ENCODE measurements at regions not wholly inside any gene's neighbourhood (a gene's known extent, or its start where the extent isn't known, plus 50 kb on each side); places are given as distances from the start of the nearest gene placed in this dataset.
"Not testable (repeated sequence)": the region's sequence is repeated elsewhere in the genome, so short reads cannot be mapped to it uniquely, and the experiment has no call there.

- no peak overlapping the region for H3K4me3 ChIP-seq (replicated peaks; ENCODE audit: low read depth, low read length)
- no peak for TF ChIP-seq CTCF (IDR thresholded peaks at IDR 0.05; ENCODE audit: low read depth, low read length, missing control alignments)
- DNase-seq (ENCODE audit: extremely low read depth, low read depth), result no peak
Measured at GRCh38 chr15:91447991-91448644, 348.1 kb downstream of the SV2B start.

GRCh38 chr15:91453376-91453775 lies 353.3 kb downstream of the SV2B start:
- not testable (repeated sequence) for H3K4me3 ChIP-seq (replicated peaks; ENCODE audit: low read depth, low read length); DNase-seq (ENCODE audit: extremely low read depth, low read depth)

- DNase-seq (ENCODE audit: extremely low read depth, low read depth), result no peak
- H3K4me3 ChIP-seq (replicated peaks; ENCODE audit: low read depth, low read length), result no peak overlapping the region
- TF ChIP-seq CTCF (IDR thresholded peaks at IDR 0.05; ENCODE audit: low read depth, low read length, missing control alignments), result no peak
Measured at GRCh38 chr15:91456251-91456718, 356.2 kb downstream of the SV2B start.

GRCh38 chr15:91456921-91457320 lies 356.9 kb downstream of the SV2B start:
- TF ChIP-seq CTCF (IDR thresholded peaks at IDR 0.05; ENCODE audit: low read depth, low read length, missing control alignments), result no peak
- H3K4me3 ChIP-seq (replicated peaks; ENCODE audit: low read depth, low read length), result no peak overlapping the region
- DNase-seq (ENCODE audit: extremely low read depth, low read depth), result no peak

GRCh38 chr15:91461377-91461776 lies 361.3 kb downstream of the SV2B start:
- H3K4me3 ChIP-seq (replicated peaks; ENCODE audit: low read depth, low read length), result no peak overlapping the region
- DNase-seq (ENCODE audit: extremely low read depth, low read depth), result no peak
- no peak for TF ChIP-seq CTCF (IDR thresholded peaks at IDR 0.05; ENCODE audit: low read depth, low read length, missing control alignments)

- DNase-seq (ENCODE audit: extremely low read depth, low read depth), result no peak
- TF ChIP-seq CTCF (IDR thresholded peaks at IDR 0.05; ENCODE audit: low read depth, low read length, missing control alignments), result no peak
- no peak overlapping the region for H3K4me3 ChIP-seq (replicated peaks; ENCODE audit: low read depth, low read length)
Measured at GRCh38 chr15:91465086-91465485, 365.0 kb downstream of the SV2B start.

- no peak for TF ChIP-seq CTCF (IDR thresholded peaks at IDR 0.05; ENCODE audit: low read depth, low read length, missing control alignments)
- no peak for DNase-seq (ENCODE audit: extremely low read depth, low read depth)
- H3K4me3 ChIP-seq (replicated peaks; ENCODE audit: low read depth, low read length), result no peak overlapping the region
Measured at GRCh38 chr15:91465696-91466095, 365.6 kb downstream of the SV2B start.
